GM23338 (cell line): ENCODE measurements at regions not wholly inside any gene's neighbourhood (a gene's known extent, or its start where the extent isn't known, plus 50 kb on each side); places are given as distances from the start of the nearest gene placed in this dataset.

Experiments
- ATAC-seq: fragments of 200-7000 bp; cut with Tn5 transposase; 3 replicates; pipeline ENCODE4 v1.9.1; 2020
- DNase-seq: peaks from one replicate; pipeline ENCODE4 v3.0.0-alpha.2; 2015; ENCODE audit warnings: low spot score
- H2AFZ ChIP-seq: fragments of 200-600 bp; sonication (generic); 2 replicates; pipeline ENCODE4 v1.8.0; 2016; ENCODE audit warnings: antibody characterized with exemption, mild to moderate bottlenecking, moderate library complexity
- H3F3A ChIP-seq: fragments of 200-600 bp; sonication (generic); replicated peaks from 2 replicates; pipeline ENCODE4 v1.8.0; 2017; ENCODE audit warnings: antibody characterized with exemption, mixed run types, low read depth
- H3K27ac ChIP-seq: fragments of 200-600 bp; sonication (generic); 2 replicates; pipeline ENCODE4 v1.6.1; 2016; ENCODE audit warnings: low read depth
- H3K27me3 ChIP-seq: fragments of 200-600 bp; sonication (generic); 2 replicates; pipeline ENCODE4 v1.8.0; 2016; ENCODE audit warnings: mild to moderate bottlenecking, mixed run types, moderate library complexity; ENCODE audit not compliant: insufficient read depth
- H3K36me3 ChIP-seq: fragments of 200-600 bp; sonication (generic); 2 replicates; pipeline ENCODE4 v1.8.0; 2016; ENCODE audit warnings: mild to moderate bottlenecking; ENCODE audit not compliant: insufficient read depth
- H3K4me1 ChIP-seq: fragments of 200-600 bp; sonication (generic); 2 replicates; pipeline ENCODE4 v1.8.0; 2016; ENCODE audit warnings: mild to moderate bottlenecking, moderate library complexity; ENCODE audit not compliant: insufficient read depth
- H3K4me2 ChIP-seq: fragments of 200-600 bp; sonication (generic); 2 replicates; pipeline ENCODE4 v1.7.1; 2017; ENCODE audit warnings: mixed run types
- H3K4me3 ChIP-seq: fragments of 200-600 bp; sonication (generic); 2 replicates; pipeline ENCODE4 v1.6.1; 2016; ENCODE audit warnings: mixed run types
- H3K79me2 ChIP-seq: fragments of 200-600 bp; sonication (generic); replicated peaks from 2 replicates; pipeline ENCODE4 v1.8.0; 2017; ENCODE audit warnings: mild to moderate bottlenecking; ENCODE audit not compliant: insufficient read depth
- H3K9me2 ChIP-seq: fragments of 200-600 bp; sonication (generic); 2 replicates; pipeline ENCODE4 v1.8.0; 2017; ENCODE audit not compliant: insufficient read depth
- H4K20me1 ChIP-seq: fragments of 200-600 bp; sonication (generic); replicated peaks from 2 replicates; pipeline ENCODE4 v1.8.0; 2017; ENCODE audit warnings: mild to moderate bottlenecking; ENCODE audit not compliant: insufficient read depth
- H3K27ac Mint-ChIP-seq: 2 replicates; pipeline ENCODE4 v1.8.0; 2020; ENCODE audit warnings: inconsistent platforms, mild to moderate bottlenecking, moderate library complexity, mixed read lengths
- H3K27me3 Mint-ChIP-seq: 3 replicates; pipeline ENCODE4 v1.8.0; 2022; ENCODE audit warnings: low read depth, mild to moderate bottlenecking, moderate library complexity, mixed read lengths, inconsistent platforms; ENCODE audit not compliant: insufficient read depth, poor library complexity
- H3K36me3 Mint-ChIP-seq: 3 replicates; pipeline ENCODE4 v1.8.0; 2021; ENCODE audit warnings: low read depth, mild to moderate bottlenecking, inconsistent platforms, moderate library complexity, mixed read lengths
- H3K4me1 Mint-ChIP-seq: 3 replicates; pipeline ENCODE4 v1.8.0; 2020; ENCODE audit warnings: mild to moderate bottlenecking, inconsistent platforms, mixed read lengths
- H3K4me3 Mint-ChIP-seq: 3 replicates; pipeline ENCODE4 v1.8.0; 2021; ENCODE audit warnings: moderate library complexity, mild to moderate bottlenecking, inconsistent platforms, mixed read lengths
- H3K9me3 Mint-ChIP-seq: 3 replicates; pipeline ENCODE4 v1.8.0; 2020; ENCODE audit warnings: moderate library complexity, mild to moderate bottlenecking, inconsistent platforms, mixed read lengths
- EZH2 ChIP-seq: fragments of 200-600 bp; sonication (generic); IDR thresholded peaks from one replicate; pipeline ENCODE4 v1.8.0; 2017; ENCODE audit warnings: antibody characterized with exemption, mild to moderate bottlenecking, low read depth; ENCODE audit not compliant: unreplicated experiment
- JUNB ChIP-seq: IDR thresholded peaks from one replicate; pipeline ENCODE4 v1.6.1; 2016; ENCODE audit warnings: antibody characterized with exemption; ENCODE audit not compliant: unreplicated experiment
- NANOG ChIP-seq: IDR thresholded peaks from 2 replicates; pipeline ENCODE4 v1.6.1; 2016; ENCODE audit warnings: antibody characterized with exemption, borderline replicate concordance
- ZNF331 ChIP-seq: fragments of 250-450 bp; sonication (Bioruptor Pico); IDR thresholded peaks from 2 replicates; pipeline ENCODE4 v1.5.0; 2020; ENCODE audit warnings: low read depth, mild to moderate bottlenecking, moderate library complexity
- TF ChIP-seq, protein P1 (sequence below), 2 experiments: fragments of 200-600 bp in 1 of 2; sonication (generic) in 1 of 2; conservative IDR thresholded peaks; 2 replicates each; pipeline versions ENCODE4 v1.5.1 to v1.6.1; 2016 to 2017; ENCODE audit warnings: antibody characterized with exemption in 2 of 2, low read depth in 2 of 2, mild to moderate bottlenecking in 2 of 2, moderate library complexity in 1 of 2
- TF ChIP-seq, protein P2 (sequence below): IDR thresholded peaks from 2 replicates; pipeline ENCODE4 v1.6.1; 2016; ENCODE audit warnings: antibody characterized with exemption
- TF ChIP-seq, protein P3 (sequence below): fragments of 250-450 bp; sonication (Bioruptor Pico); IDR thresholded peaks from 2 replicates; pipeline ENCODE4 v1.5.0; 2020; ENCODE audit warnings: mild to moderate bottlenecking, moderate library complexity

DNA sequence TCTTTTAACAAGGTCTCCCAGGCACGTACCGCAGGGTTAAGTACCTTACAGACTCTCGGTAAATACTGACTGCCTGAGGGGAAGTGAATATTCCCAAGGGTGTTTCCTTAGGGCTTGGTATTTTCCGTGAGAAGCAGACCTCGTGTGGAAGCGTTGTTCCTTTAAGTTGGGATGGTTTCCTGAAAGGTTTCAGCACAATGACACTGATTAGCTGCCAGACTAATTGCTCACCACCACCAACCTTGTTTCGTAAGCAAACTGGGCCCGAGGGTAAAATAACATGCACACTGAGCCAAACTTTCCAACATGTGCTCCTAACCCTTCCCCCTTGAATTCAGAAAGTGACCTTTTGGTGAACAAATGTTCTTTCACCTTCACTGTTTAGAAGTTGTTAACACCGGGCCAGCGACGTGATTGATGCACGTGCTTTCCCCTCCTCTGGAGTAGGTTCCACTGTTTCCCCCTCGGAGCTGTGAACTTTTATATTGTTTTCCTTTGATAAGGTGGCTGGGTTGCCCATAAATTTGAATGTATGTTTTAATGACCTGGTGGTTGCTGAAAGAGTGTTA, 128.1 kb upstream of the RPS23 start:
- Mint-ChIP-seq H3K4me3 (no peak overlapping the region), H3K27me3 (no peaks in the 10 kb centered on the region), H3K4me1 (peaks cover 15% of the 10 kb centered on the region; the same call in 2 of the 3 replicates), H3K36me3 (peaks cover 6% of the 10 kb centered on the region; the same call in 2 of the 3 replicates), H3K9me3 (peaks cover 10% of the 10 kb centered on the region), H3K27ac (peak overlapping the region; percentile 43; the same call in 1 of the 2 replicates)
- H4K20me1 ChIP-seq = no peaks in the 10 kb centered on the region
- peaks cover 37% of the 10 kb centered on the region for H3K4me1 ChIP-seq
- peak overlapping the region; percentile 67 for H3K4me2 ChIP-seq
- no peaks in the 10 kb centered on the region for H3K27me3 ChIP-seq
- ATAC-seq (peak; percentile 59), DNase-seq (peak; percentile 36)
- H3K36me3 ChIP-seq = no peaks in the 10 kb centered on the region; the same call in 1 of the 2 replicates
- H3K4me3 ChIP-seq = no peak overlapping the region; the same call in 1 of the 2 replicates
- TF ChIP-seq, protein P1, sequence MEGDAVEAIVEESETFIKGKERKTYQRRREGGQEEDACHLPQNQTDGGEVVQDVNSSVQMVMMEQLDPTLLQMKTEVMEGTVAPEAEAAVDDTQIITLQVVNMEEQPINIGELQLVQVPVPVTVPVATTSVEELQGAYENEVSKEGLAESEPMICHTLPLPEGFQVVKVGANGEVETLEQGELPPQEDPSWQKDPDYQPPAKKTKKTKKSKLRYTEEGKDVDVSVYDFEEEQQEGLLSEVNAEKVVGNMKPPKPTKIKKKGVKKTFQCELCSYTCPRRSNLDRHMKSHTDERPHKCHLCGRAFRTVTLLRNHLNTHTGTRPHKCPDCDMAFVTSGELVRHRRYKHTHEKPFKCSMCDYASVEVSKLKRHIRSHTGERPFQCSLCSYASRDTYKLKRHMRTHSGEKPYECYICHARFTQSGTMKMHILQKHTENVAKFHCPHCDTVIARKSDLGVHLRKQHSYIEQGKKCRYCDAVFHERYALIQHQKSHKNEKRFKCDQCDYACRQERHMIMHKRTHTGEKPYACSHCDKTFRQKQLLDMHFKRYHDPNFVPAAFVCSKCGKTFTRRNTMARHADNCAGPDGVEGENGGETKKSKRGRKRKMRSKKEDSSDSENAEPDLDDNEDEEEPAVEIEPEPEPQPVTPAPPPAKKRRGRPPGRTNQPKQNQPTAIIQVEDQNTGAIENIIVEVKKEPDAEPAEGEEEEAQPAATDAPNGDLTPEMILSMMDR (conservative IDR thresholded peaks at IDR 0.05; ENCODE audit: low read depth in 2 of 2) = no peak
- TF ChIP-seq, protein P2, sequence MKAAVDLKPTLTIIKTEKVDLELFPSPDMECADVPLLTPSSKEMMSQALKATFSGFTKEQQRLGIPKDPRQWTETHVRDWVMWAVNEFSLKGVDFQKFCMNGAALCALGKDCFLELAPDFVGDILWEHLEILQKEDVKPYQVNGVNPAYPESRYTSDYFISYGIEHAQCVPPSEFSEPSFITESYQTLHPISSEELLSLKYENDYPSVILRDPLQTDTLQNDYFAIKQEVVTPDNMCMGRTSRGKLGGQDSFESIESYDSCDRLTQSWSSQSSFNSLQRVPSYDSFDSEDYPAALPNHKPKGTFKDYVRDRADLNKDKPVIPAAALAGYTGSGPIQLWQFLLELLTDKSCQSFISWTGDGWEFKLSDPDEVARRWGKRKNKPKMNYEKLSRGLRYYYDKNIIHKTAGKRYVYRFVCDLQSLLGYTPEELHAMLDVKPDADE = no peak
- H3F3A ChIP-seq = no peaks in the 10 kb centered on the region
- H3K27ac ChIP-seq = no peak overlapping the region
- H2AFZ ChIP-seq = peak overlapping the region; percentile 88
- H3K79me2 ChIP-seq = no peaks in the 10 kb centered on the region
- no peaks in the 10 kb centered on the region for H3K9me2 ChIP-seq

DNA sequence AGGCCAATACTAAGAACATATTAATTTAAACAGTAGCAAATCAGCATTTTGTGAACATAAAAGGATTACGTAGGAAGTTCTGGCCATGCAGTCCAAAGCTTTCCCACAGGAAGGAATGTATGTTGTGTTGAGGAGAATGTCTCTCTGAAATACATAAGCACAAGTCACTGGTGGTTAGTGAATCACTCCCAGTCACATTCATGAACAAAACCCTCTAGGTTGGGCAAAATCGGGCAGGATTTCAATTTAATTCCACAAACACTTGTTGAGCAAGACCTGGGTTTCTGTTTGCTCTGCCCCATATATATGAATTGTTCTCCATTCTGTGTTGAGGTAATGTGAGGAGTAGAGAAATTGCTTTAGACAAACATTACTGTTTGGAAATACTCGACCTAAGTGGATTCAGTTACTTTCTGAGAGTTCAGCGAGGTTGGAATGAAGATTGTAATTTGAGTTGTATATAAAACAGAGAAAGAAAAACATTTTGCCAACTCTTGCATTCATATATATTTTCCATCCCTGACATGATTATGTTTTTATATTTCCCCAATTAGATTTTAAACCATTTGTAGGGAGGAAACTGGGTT, 127.6 kb upstream of the RPS23 start:
- H3K9me2 ChIP-seq = no peaks in the 10 kb centered on the region
- no peak overlapping the region for H3K27ac ChIP-seq
- H3K4me1 ChIP-seq = peaks cover 37% of the 10 kb centered on the region
- H3K4me3 ChIP-seq = no peak overlapping the region
- peaks cover 10% of the 10 kb centered on the region for H3K9me3 Mint-ChIP-seq
- peaks cover 15% of the 10 kb centered on the region; the same call in 2 of the 3 replicates for H3K4me1 Mint-ChIP-seq
- no peaks in the 10 kb centered on the region for H3K27me3 Mint-ChIP-seq
- peaks cover 6% of the 10 kb centered on the region; the same call in 2 of the 3 replicates for H3K36me3 Mint-ChIP-seq
- H3K36me3 ChIP-seq = no peaks in the 10 kb centered on the region; the same call in 1 of the 2 replicates
- H3K79me2 ChIP-seq = no peaks in the 10 kb centered on the region
- ATAC-seq (no peak), DNase-seq (no peak)
- H3K4me3 Mint-ChIP-seq = no peak overlapping the region
- no peak overlapping the region for H3K27ac Mint-ChIP-seq
- H3F3A ChIP-seq = no peaks in the 10 kb centered on the region
- no peaks in the 10 kb centered on the region for H4K20me1 ChIP-seq
- peak overlapping the region; percentile 88 for H2AFZ ChIP-seq
- no peaks in the 10 kb centered on the region for H3K27me3 ChIP-seq
- H3K4me2 ChIP-seq = no peak overlapping the region; the same call in 1 of the 2 replicates
- TF ChIP-seq JUNB (no peak), ZNF331 (CRISPR knock-in tag) (no peak), NANOG (no peak), EZH2 (no peak)
- TF ChIP-seq, protein P3, sequence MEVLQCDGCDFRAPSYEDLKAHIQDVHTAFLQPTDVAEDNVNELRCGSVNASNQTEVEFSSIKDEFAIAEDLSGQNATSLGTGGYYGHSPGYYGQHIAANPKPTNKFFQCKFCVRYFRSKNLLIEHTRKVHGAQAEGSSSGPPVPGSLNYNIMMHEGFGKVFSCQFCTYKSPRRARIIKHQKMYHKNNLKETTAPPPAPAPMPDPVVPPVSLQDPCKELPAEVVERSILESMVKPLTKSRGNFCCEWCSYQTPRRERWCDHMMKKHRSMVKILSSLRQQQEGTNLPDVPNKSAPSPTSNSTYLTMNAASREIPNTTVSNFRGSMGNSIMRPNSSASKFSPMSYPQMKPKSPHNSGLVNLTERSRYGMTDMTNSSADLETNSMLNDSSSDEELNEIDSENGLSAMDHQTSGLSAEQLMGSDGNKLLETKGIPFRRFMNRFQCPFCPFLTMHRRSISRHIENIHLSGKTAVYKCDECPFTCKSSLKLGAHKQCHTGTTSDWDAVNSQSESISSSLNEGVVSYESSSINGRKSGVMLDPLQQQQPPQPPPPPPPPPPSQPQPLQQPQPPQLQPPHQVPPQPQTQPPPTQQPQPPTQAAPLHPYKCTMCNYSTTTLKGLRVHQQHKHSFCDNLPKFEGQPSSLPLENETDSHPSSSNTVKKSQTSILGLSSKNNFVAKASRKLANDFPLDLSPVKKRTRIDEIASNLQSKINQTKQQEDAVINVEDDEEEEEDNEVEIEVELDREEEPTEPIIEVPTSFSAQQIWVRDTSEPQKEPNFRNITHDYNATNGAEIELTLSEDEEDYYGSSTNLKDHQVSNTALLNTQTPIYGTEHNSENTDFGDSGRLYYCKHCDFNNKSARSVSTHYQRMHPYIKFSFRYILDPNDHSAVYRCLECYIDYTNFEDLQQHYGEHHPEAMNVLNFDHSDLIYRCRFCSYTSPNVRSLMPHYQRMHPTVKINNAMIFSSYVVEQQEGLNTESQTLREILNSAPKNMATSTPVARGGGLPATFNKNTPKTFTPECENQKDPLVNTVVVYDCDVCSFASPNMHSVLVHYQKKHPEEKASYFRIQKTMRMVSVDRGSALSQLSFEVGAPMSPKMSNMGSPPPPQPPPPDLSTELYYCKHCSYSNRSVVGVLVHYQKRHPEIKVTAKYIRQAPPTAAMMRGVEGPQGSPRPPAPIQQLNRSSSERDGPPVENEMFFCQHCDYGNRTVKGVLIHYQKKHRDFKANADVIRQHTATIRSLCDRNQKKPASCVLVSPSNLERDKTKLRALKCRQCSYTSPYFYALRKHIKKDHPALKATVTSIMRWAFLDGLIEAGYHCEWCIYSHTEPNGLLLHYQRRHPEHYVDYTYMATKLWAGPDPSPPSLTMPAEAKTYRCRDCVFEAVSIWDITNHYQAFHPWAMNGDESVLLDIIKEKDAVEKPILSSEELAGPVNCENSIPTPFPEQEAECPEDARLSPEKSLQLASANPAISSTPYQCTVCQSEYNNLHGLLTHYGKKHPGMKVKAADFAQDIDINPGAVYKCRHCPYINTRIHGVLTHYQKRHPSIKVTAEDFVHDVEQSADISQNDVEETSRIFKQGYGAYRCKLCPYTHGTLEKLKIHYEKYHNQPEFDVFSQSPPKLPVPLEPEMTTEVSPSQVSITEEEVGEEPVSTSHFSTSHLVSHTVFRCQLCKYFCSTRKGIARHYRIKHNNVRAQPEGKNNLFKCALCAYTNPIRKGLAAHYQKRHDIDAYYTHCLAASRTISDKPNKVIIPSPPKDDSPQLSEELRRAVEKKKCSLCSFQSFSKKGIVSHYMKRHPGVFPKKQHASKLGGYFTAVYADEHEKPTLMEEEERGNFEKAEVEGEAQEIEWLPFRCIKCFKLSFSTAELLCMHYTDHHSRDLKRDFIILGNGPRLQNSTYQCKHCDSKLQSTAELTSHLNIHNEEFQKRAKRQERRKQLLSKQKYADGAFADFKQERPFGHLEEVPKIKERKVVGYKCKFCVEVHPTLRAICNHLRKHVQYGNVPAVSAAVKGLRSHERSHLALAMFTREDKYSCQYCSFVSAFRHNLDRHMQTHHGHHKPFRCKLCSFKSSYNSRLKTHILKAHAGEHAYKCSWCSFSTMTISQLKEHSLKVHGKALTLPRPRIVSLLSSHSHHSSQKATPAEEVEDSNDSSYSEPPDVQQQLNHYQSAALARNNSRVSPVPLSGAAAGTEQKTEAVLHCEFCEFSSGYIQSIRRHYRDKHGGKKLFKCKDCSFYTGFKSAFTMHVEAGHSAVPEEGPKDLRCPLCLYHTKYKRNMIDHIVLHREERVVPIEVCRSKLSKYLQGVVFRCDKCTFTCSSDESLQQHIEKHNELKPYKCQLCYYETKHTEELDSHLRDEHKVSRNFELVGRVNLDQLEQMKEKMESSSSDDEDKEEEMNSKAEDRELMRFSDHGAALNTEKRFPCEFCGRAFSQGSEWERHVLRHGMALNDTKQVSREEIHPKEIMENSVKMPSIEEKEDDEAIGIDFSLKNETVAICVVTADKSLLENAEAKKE (CRISPR knock-in tag) = no peak
- TF ChIP-seq, protein P1 (conservative IDR thresholded peaks at IDR 0.05; ENCODE audit: low read depth in 2 of 2) = no peak
